ENCODE measurements at regions not wholly inside any gene's neighbourhood (a gene's known extent, or its start where the extent isn't known, plus 50 kb on each side); places are given as distances from the start of the nearest gene placed in this dataset.

DNA sequence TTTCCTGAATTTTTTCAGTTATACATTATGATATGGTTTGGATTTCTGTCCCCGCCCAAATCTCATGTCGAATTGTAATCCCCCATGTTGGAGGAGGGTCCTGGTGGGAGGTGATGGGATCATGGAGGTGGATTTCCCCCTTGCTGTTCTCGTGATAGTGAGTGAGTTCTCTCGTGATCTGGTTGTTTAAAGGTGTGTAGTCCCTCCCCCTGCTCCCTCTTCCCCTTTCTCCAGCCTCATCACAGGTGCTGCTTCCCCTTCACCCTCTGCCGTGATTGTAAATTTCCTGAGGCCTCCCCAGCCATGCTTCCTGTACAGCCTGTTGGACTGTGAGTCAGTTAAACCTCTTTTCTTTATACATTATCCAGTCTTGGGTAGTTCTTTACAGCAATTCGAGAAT, 93.2 kb upstream of the HNRNPU start:
- peaks cover under 1% of the 10 kb centered on the region for H3K4me1 ChIP-seq (ENCODE audit: control insufficient read depth, insufficient read depth, low read length)
- H3K4me2 ChIP-seq (ENCODE audit: low read length), result no peak overlapping the region
- H3K36me3 ChIP-seq (ENCODE audit: insufficient read depth, low read length), result no peaks in the 10 kb centered on the region
- H3K9me3 ChIP-seq (replicated peaks; ENCODE audit: low read length), result no peaks in the 10 kb centered on the region
- no peaks in the 10 kb centered on the region for H3K27me3 ChIP-seq (ENCODE audit: control insufficient read depth, insufficient read depth, low read length)
- H3K4me3 ChIP-seq (ENCODE audit: low read length), result no peak overlapping the region
- no peak overlapping the region for H3K9ac ChIP-seq (ENCODE audit: low read depth, low read length)

- Histone ChIP-seq H3K36me3 (ENCODE audit: insufficient read depth, low read length) (no peaks in the 10 kb centered on the region), H3K4me2 (ENCODE audit: low read length) (no peak overlapping the region), H3K4me3 (ENCODE audit: low read length) (no peak overlapping the region)
Observed at GRCh38 chr1:244957122-244957521, 92.8 kb upstream of the HNRNPU start.

GRCh38 chr1:244955661-244956060, 91.3 kb upstream of the HNRNPU start:
- H3K9me3 ChIP-seq (replicated peaks; ENCODE audit: low read length), result no peaks in the 10 kb centered on the region

More at GRCh38 chr1:244957122-244957521, 92.8 kb upstream of the HNRNPU start:
- Histone ChIP-seq H3K9ac (ENCODE audit: low read depth, low read length) (no peak overlapping the region), H3K9me3 (replicated peaks; ENCODE audit: low read length) (no peaks in the 10 kb centered on the region), H3K27me3 (ENCODE audit: control insufficient read depth, insufficient read depth, low read length) (no peaks in the 10 kb centered on the region), H3K4me1 (ENCODE audit: control insufficient read depth, insufficient read depth, low read length) (no peaks in the 10 kb centered on the region)

GRCh38 chr1:244954359-244954758, 90.0 kb upstream of the HNRNPU start:
- Histone ChIP-seq H3K27me3 (ENCODE audit: control insufficient read depth, insufficient read depth, low read length) (no peaks in the 10 kb centered on the region), H3K4me1 (ENCODE audit: control insufficient read depth, insufficient read depth, low read length) (no peaks in the 10 kb centered on the region), H3K9me3 (replicated peaks; ENCODE audit: low read length) (no peaks in the 10 kb centered on the region), H3K9ac (ENCODE audit: low read depth, low read length) (no peak overlapping the region), H3K4me2 (ENCODE audit: low read length) (no peak overlapping the region), H3K4me3 (ENCODE audit: low read length) (no peak overlapping the region), H3K36me3 (ENCODE audit: insufficient read depth, low read length) (no peaks in the 10 kb centered on the region)

More at GRCh38 chr1:244955661-244956060, 91.3 kb upstream of the HNRNPU start:
- no peak overlapping the region for H3K9ac ChIP-seq (ENCODE audit: low read depth, low read length)
- H3K4me2 ChIP-seq (ENCODE audit: low read length), result no peak overlapping the region
- no peaks in the 10 kb centered on the region for H3K4me1 ChIP-seq (ENCODE audit: control insufficient read depth, insufficient read depth, low read length)
- no peak overlapping the region for H3K4me3 ChIP-seq (ENCODE audit: low read length)
- H3K27me3 ChIP-seq (ENCODE audit: control insufficient read depth, insufficient read depth, low read length), result no peaks in the 10 kb centered on the region
- no peaks in the 10 kb centered on the region for H3K36me3 ChIP-seq (ENCODE audit: insufficient read depth, low read length)

GRCh38 chr1:244953901-244954300, 89.6 kb upstream of the HNRNPU start:
- H3K27me3 ChIP-seq (ENCODE audit: control insufficient read depth, insufficient read depth, low read length), result no peaks in the 10 kb centered on the region
- H3K4me2 ChIP-seq (ENCODE audit: low read length), result no peak overlapping the region
- no peaks in the 10 kb centered on the region for H3K9me3 ChIP-seq (replicated peaks; ENCODE audit: low read length)
- H3K36me3 ChIP-seq (ENCODE audit: insufficient read depth, low read length), result no peaks in the 10 kb centered on the region
- no peaks in the 10 kb centered on the region for H3K4me1 ChIP-seq (ENCODE audit: control insufficient read depth, insufficient read depth, low read length)
- H3K4me3 ChIP-seq (ENCODE audit: low read length), result no peak overlapping the region
- no peak overlapping the region for H3K9ac ChIP-seq (ENCODE audit: low read depth, low read length)

GRCh38 chr1:244952940-244953339, 88.6 kb upstream of the HNRNPU start:
- Histone ChIP-seq H3K4me3 (ENCODE audit: low read length) (no peak overlapping the region), H3K4me2 (ENCODE audit: low read length) (no peak overlapping the region), H3K4me1 (ENCODE audit: control insufficient read depth, insufficient read depth, low read length) (no peaks in the 10 kb centered on the region), H3K9me3 (replicated peaks; ENCODE audit: low read length) (no peaks in the 10 kb centered on the region), H3K9ac (ENCODE audit: low read depth, low read length) (no peak overlapping the region), H3K36me3 (ENCODE audit: insufficient read depth, low read length) (no peaks in the 10 kb centered on the region), H3K27me3 (ENCODE audit: control insufficient read depth, insufficient read depth, low read length) (no peaks in the 10 kb centered on the region)

DNA sequence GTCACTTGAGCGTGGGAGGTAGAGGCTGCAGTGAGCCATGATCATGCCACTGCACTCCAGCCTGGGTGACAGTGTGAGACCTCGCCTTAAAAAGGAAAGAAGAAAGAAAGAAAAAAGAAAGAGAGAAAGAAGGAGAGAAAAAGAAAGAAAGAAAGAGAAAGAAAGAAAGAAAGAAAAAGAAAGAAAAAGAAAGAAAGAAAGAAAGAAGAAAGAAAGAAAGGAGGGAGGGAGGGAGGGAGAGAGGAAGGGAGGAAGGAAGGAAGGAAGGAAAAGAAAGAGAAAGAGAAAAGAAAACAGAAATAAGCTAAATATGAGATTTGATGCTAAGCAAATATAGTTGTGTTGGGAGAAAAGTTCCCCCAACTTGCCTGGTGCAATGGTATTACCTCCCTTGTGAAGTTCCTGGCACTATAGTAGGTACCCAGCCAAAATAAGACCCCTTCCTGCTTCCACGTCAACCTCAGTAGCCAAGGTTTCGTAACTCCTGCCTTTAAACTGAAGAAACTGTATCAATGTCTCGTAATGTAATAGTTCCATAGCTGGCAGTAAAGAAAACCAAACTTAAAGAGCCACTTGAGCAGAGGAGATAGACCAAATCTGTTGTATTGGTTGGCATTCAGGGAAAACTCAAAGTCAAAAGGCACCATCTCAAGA, 88.1 kb upstream of the HNRNPU start:
- H3K4me1 ChIP-seq (ENCODE audit: control insufficient read depth, insufficient read depth, low read length), result no peaks in the 10 kb centered on the region
- no peaks in the 10 kb centered on the region for H3K36me3 ChIP-seq (ENCODE audit: insufficient read depth, low read length)
- H3K27me3 ChIP-seq (ENCODE audit: control insufficient read depth, insufficient read depth, low read length), result no peaks in the 10 kb centered on the region

DNA sequence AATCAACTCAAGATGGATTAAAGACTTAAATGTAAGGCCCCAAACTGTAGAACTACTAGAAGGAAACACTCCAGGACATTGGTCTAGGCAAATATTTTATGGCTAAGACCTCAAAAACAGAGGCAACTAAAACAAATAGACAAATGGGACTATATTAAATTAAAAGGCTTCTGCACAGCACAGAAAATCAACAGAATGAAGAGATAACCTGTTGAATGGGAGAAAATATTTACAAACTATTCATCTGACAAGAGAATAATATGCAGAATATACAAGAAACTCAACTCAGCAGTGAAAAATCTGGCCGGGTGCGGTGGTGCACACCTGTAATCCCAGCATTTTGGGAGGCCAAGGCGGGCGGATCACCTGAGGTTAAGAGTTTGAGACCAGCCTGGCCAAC, 84.1 kb upstream of the HNRNPU start:
- no peaks in the 10 kb centered on the region for H3K36me3 ChIP-seq (ENCODE audit: insufficient read depth, low read length)
- H3K4me1 ChIP-seq (ENCODE audit: control insufficient read depth, insufficient read depth, low read length), result no peaks in the 10 kb centered on the region

More for the DNA sequence above, 88.1 kb upstream of the HNRNPU start:
- Histone ChIP-seq H3K4me2 (ENCODE audit: low read length) (no peak overlapping the region), H3K4me3 (ENCODE audit: low read length) (no peak overlapping the region), H3K9ac (ENCODE audit: low read depth, low read length) (no peak overlapping the region), H3K9me3 (replicated peaks; ENCODE audit: low read length) (no peaks in the 10 kb centered on the region)

GRCh38 chr1:244945109-244945671, 80.8 kb upstream of the HNRNPU start:
- no peak overlapping the region for H3K4me2 ChIP-seq (ENCODE audit: low read length)
- H3K9me3 ChIP-seq (replicated peaks; ENCODE audit: low read length), result no peaks in the 10 kb centered on the region
- no peaks in the 10 kb centered on the region for H3K27me3 ChIP-seq (ENCODE audit: control insufficient read depth, insufficient read depth, low read length)
- no peak overlapping the region for H3K4me3 ChIP-seq (ENCODE audit: low read length)
- H3K9ac ChIP-seq (ENCODE audit: low read depth, low read length), result no peak overlapping the region
- no peaks in the 10 kb centered on the region for H3K36me3 ChIP-seq (ENCODE audit: insufficient read depth, low read length)
- no peaks in the 10 kb centered on the region for H3K4me1 ChIP-seq (ENCODE audit: control insufficient read depth, insufficient read depth, low read length)

More for the DNA sequence above, 84.1 kb upstream of the HNRNPU start:
- Histone ChIP-seq H3K4me2 (ENCODE audit: low read length) (no peak overlapping the region), H3K4me3 (ENCODE audit: low read length) (no peak overlapping the region), H3K9ac (ENCODE audit: low read depth, low read length) (no peak overlapping the region), H3K27me3 (ENCODE audit: control insufficient read depth, insufficient read depth, low read length) (no peaks in the 10 kb centered on the region), H3K9me3 (replicated peaks; ENCODE audit: low read length) (no peaks in the 10 kb centered on the region)

DNA sequence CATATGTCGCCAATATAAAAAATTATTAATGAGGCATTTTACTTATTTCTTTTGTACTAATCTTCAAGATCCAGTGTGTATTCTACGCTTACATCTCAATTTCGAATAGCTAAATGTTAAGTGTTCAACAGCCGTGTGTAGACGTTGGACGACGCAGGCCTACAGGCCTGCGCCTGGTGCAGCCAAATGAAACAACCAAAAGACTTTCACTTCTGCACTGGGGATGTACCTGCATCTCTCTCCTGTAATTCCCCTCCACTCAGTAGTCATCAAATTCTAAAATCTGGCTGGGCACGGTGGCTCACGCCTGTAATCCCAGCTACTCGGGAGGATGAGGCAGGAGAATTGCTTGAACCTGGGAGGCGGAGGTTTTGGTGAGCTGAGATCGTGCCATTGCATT, 76.8 kb upstream of the HNRNPU start:
- Histone ChIP-seq H3K9ac (ENCODE audit: low read depth, low read length) (no peak overlapping the region), H3K36me3 (ENCODE audit: insufficient read depth, low read length) (no peaks in the 10 kb centered on the region), H3K4me1 (ENCODE audit: control insufficient read depth, insufficient read depth, low read length) (no peaks in the 10 kb centered on the region)

GRCh38 chr1:244937099-244937498, 72.8 kb upstream of the HNRNPU start:
- no peak overlapping the region for H3K4me3 ChIP-seq (ENCODE audit: low read length)
- H3K36me3 ChIP-seq (ENCODE audit: insufficient read depth, low read length), result no peaks in the 10 kb centered on the region
- no peak overlapping the region for H3K4me2 ChIP-seq (ENCODE audit: low read length)
- H3K4me1 ChIP-seq (ENCODE audit: control insufficient read depth, insufficient read depth, low read length), result no peaks in the 10 kb centered on the region
- no peaks in the 10 kb centered on the region for H3K27me3 ChIP-seq (ENCODE audit: control insufficient read depth, insufficient read depth, low read length)
- H3K9ac ChIP-seq (ENCODE audit: low read depth, low read length), result no peak overlapping the region
- no peaks in the 10 kb centered on the region for H3K9me3 ChIP-seq (replicated peaks; ENCODE audit: low read length)

More for the DNA sequence above, 76.8 kb upstream of the HNRNPU start:
- no peak overlapping the region for H3K4me3 ChIP-seq (ENCODE audit: low read length)
- no peaks in the 10 kb centered on the region for H3K27me3 ChIP-seq (ENCODE audit: control insufficient read depth, insufficient read depth, low read length)
- no peak overlapping the region for H3K4me2 ChIP-seq (ENCODE audit: low read length)
- H3K9me3 ChIP-seq (replicated peaks; ENCODE audit: low read length), result no peaks in the 10 kb centered on the region

Measured in skeletal muscle satellite cell (primary cell).